Suppressor macrophage (primary cell): ENCODE measurements at regions not wholly inside any gene's neighbourhood (a gene's known extent, or its start where the extent isn't known, plus 50 kb on each side); places are given as distances from the start of the nearest gene placed in this dataset.

Source experiments
- DNase-seq, 4 experiments: peaks; one replicate each; pipeline ENCODE4 v3.0.0-alpha.2; 2020 to 2022

DNA sequence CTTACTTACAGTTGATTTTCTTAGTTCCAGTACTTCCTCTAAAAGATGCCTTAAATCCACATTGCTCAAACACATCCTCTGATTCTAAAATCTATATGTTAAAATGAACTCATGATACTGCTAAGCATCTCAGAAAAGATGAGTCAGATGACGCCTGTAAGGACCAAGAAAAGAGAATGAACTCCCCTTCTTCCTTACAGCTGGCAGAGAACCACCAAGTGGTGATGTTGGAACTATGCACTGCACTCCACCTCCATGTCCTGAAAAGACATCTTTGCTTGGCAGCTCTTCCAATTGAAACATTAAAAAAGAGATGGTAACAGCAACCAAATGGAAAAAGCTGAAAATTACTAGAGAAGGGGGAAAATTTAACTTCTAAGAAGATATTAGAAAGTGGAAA lies 648.8 kb downstream of the PTPRC start:
- peak in 3 of 4 experiments; percentile 2 to 43 (median 23) for DNase-seq

DNA sequence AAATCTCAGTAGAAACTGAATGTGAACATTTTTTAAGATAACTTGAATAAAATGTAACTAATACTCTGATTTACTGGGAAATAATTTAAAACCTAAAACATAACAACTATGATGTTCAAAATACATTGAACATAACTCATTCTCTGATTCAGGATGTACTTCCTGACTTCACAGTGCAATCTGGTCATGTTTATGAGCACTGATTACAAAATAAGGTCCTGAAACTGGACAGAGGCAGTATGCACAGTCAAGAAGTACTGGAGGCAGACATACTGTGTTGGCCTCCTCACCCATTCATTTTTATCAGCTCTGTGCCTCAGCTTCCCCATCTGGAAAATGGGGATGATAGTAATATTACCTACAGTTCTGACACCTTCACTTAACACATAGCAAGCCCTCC lies 651.3 kb downstream of the PTPRC start:
- peak in 2 of 4 experiments; percentile 9 to 13 for DNase-seq

DNA sequence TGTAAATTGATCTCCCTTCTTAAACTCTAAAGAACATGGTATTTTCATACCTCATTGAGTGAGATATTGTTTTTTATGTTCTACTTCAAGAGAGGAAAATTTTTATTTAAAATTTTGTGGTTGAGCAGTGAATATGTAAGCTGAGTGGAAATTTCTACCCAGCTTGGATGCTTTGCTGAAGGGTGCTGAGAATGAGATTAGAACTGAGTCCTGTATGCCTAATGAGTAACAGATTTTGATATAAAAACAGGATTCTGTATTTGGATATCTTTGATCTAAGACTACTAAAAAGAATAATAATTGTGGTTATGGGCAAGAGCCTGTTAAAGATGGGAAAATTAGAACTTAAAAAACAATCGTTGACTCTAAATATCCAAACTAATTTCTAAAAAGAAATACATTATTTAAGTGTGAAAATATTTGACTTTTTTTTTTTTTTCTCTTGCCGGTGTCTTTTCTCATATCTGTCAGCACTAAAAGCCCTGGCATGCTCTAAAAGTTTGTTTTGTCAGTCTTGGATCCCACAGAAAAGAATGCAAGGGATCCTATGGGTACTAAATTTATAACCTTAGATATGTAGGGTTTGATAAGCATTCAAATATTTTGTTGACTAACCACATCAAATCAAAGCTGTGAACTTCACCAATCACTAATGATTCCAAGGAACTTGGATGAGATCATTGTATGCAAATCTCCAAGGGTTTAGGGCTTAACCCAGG lies 652.3 kb downstream of the PTPRC start:
- no peak for DNase-seq

- no peak for DNase-seq
Measured at GRCh38 chr1:199292896-199293295, 654.1 kb downstream of the PTPRC start.

DNA sequence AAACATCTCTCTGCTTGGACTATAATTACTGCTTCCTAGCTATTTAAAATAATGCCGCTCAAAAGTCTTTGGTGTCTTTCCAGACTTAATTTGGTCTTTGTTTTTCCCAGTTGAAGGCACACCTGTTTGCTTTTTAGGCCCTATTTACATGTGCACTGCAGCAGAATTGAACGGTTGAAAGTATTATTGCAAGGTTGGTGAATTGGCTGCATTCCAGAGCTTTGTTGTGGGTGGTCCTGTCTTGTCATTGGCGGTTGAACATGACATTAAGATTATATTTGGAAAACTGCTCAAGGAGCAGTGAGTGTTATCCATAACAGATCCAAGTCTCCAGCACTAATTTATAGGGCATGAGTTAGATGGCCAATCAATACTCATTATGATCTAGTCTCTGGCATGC lies 656.3 kb downstream of the PTPRC start:
- DNase-seq, result no peak

DNA sequence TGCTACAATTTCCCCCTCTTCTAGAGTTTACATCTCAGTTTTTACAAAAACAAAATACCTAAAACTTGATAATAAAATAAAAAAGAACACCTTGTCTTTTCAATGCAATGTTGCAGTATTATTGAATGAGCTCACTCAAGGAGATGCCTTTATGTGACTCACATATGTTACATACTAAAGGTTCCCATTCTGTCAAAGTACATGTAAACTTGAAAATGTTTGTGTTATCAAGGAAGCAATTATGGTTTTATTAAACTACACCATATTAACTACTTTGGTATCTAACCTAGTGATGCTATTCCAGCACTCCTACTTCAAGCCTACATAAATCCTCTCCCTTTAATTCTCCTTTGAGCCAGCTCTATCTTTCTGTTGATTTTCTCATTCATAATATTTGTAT lies 658.3 kb downstream of the PTPRC start:
- no peak for DNase-seq

GRCh38 chr1:199297887-199298286 lies 659.0 kb downstream of the PTPRC start:
- DNase-seq, result no peak

DNA sequence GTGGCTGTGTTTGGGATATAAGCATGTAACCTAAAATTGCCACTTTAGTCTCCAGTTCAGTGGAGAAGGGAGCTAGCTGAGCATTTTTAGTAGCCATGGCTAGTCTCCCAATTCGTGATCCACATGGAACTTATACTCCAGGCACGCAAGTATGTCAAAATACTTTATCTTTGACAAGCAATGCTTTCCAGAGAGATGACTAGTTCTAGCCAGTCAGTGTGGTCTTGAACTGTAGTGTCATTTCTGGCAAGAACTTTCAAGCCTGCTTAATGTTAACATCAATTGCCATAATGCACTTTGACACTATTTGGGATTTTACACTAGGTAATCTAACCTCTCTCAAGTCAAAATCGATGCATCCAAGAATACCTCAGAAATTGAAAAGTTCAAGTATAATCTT lies 660.0 kb downstream of the PTPRC start:
- no peak for DNase-seq

DNA sequence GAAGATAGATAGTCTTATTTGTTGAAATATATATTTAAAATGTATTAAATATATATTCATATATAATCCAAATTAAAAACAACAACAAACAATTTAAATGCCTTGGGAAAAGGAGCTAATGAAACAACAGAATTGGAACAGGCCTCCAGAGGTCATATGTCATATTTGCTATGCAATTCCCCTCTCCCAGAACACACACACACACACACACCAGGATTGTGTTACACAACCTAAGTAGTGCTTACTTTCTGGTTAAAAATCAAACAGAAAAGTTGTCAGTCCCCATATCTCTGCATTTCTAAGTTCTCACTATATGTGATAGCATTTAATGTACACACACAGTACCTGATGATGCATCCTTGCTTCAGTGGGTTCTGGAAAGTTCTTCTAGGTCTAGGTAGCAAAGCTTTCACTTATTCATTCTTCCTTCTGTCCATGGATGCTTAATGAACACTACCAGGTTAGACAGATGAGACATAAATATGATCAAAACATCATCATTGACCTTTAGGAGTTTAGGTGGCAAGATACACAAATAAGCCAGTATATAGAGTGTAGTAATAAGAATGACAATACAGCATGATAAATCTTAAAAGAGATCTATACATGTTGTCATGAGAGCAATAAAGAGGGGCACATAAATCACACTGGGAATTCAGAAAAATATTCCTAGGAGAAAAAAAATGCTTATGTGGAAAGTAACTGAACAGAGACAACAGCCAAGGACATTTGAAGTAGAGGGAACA lies 662.8 kb downstream of the PTPRC start:
- no peak for DNase-seq

- DNase-seq, result no peak
Measured at GRCh38 chr1:199302554-199302953, 663.7 kb downstream of the PTPRC start.

- no peak for DNase-seq
Measured at GRCh38 chr1:199303035-199303434, 664.2 kb downstream of the PTPRC start.

DNA sequence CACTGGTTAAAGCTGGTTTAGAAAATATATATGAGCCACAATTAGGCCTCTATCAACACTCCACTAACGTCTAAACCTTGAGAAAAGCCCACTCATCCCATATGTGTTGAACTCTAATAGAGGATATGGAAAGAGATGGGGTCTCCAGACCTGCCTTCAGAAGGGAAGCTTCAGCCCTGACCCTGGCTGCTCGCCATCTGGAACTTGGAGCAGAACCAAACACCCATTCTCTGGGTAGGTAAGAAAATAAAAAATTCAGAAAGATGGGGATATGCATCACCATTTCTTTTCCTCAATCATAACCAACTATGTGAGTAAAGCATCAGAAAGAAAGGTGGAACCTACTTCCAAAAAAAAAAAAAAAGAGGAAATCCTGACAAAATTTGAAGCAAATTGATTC lies 666.2 kb downstream of the PTPRC start:
- no peak for DNase-seq

DNA sequence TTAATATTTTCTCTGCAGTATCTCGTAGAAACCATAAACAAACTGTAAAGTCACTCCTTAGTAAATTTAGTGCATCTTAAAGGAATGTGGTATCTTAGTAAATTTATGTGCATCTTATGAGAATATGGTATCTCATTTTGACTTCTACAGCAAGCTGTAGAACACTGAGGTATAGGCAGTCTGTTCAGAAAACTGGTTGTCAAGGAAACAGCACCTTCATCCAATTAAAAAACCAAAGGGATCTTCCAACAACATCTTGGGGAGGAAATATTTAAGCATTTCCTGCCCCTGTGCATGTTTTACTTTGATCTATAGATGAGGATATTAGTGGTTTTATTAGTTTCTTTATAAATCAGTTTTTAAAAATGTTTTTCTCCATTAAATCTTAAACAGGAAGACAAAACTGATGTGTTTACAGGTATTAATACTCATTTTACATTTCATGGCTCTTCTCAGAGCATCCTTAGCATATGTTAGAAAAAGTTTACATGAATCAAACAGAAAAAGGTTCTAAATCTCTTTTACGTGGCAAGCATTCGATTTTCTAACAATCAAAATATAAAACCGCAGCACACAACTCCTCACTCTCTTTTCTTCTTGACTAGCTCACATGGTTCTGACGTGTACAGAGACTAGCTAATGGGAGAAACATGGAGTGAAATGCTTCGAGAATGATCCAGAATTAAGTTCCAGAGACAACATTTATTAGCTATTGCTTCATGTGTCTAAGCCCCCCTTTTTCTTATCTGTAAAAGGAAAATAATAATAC lies 668.8 kb downstream of the PTPRC start:
- no peak for DNase-seq

- DNase-seq, result no peak
Measured at GRCh38 chr1:199308349-199308846, 669.6 kb downstream of the PTPRC start.

- peak in 1 of 4 experiments; percentile 20 for DNase-seq
Measured at GRCh38 chr1:199310708-199311107, 671.9 kb downstream of the PTPRC start.

- DNase-seq, result no peak
Measured at GRCh38 chr1:199311478-199312262, 672.8 kb downstream of the PTPRC start.

DNA sequence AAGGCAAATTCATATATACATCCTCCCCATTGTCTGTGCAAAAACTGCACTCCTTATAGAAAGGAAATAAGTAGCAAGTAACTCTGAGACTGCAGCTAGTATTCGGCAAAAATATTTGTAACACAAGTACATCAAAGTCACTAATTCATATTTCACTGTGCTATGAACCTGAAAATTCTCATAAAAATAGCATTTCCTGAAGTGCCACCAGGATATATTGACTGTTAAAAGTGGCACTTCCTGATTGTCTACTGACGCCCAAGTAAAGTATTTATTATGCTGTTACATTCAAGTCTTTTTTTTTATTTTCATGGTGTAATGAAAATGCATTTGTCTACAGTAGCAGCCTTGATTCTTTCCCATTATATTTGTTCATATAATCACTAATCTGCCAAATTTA lies 673.8 kb downstream of the PTPRC start:
- no peak for DNase-seq

DNA sequence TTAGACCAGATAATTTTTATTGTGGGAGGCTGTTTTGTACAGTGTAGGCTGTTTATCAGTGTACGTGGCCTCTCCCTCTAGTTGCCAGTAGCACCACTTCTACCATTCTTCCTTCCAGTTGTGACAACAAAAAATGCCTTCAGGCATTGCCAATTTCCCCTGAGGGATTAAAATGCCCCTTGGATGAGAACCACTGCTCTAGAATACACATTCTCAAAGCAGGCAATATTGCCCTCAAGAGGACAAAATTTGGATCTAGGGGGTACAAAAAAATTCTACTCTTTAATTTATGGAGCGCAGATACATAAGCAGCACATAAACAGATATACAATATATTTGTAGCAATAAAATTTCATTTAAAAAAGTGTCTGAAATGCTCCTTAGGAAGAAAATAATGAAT lies 674.6 kb downstream of the PTPRC start:
- no peak for DNase-seq

- DNase-seq, result no peak
Measured at GRCh38 chr1:199319341-199319740, 680.5 kb downstream of the PTPRC start.

DNA sequence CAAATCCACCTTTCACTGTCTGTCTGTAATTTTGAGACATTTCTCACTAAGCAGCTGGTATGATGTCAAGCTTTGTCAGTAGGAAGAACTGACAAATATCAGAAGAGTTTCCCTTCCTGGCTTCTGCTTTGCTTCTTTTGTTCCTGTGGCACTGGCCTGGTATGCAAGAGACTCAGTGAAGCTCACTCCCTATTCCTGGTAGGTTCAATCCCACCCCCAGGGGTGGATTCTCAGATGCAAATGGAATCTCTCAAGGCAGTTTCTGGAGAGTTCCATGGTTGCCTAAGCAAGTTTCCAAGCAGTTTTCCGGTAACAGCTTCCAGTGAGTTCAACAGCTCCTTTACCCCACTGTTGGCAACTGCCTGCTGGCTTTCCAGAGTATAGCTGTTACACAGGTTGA lies 683.4 kb downstream of the PTPRC start:
- DNase-seq, result no peak

GRCh38 chr1:199333180-199333579 lies 694.3 kb upstream of the NR5A2 start:
- no peak for DNase-seq

GRCh38 chr1:199335496-199335895 lies 692.0 kb upstream of the NR5A2 start:
- no peak for DNase-seq
